ENCODE measurements at regions not wholly inside any gene's neighbourhood (a gene's known extent, or its start where the extent isn't known, plus 50 kb on each side); places are given as distances from the start of the nearest gene placed in this dataset.

- WGBS, 2 donors (ENCODE audit: extremely low coverage in 2 of 2, insufficient read length in 2 of 2, insufficient replicate concordance in 1 of 2) = 100% methylated on average over 2 of the region's 5 CpGs
- Histone ChIP-seq H2AK5ac (ENCODE audit: low read depth, low read length) (no peak overlapping the region), H3K27me3 (ENCODE audit: control insufficient read depth in 3 of 3, insufficient read depth in 3 of 3, low read depth in 1 of 3, low read length in 3 of 3) (no peaks in the 10 kb centered on the region), H3K36me3 (replicated peaks in 1 of 2; ENCODE audit: control insufficient read depth in 2 of 2, insufficient read depth in 2 of 2, low read length in 2 of 2) (no peaks in the 10 kb centered on the region), H3K79me1 (ENCODE audit: low read depth, low read length) (no peaks in the 10 kb centered on the region), H3K9me3 (replicated peaks in 1 of 2; ENCODE audit: control insufficient read depth in 2 of 2, insufficient read depth in 1 of 2, low read depth in 1 of 2, low read length in 2 of 2) (peaks cover 2 to 11% of the 10 kb centered on the region in 2 donors), H2BK120ac (ENCODE audit: low read depth, low read length) (no peak overlapping the region), H3K4me2 (ENCODE audit: insufficient read depth, low read length, poor library complexity, severe bottlenecking) (no peak overlapping the region), H2AFZ (ENCODE audit: low read length) (no peak overlapping the region), H2BK5ac (ENCODE audit: low read length) (no peak overlapping the region), H3K18ac (ENCODE audit: low read length) (no peak overlapping the region), H3K4me1 (ENCODE audit: control insufficient read depth in 2 of 2, insufficient read depth in 1 of 2, low read depth in 1 of 2, low read length in 2 of 2) (peaks cover 0 to 5% of the 10 kb centered on the region in 2 donors), H4K8ac (ENCODE audit: low read depth, low read length) (no peak overlapping the region), H2BK12ac (ENCODE audit: low read length) (no peak overlapping the region), H3K27ac (replicated peaks; ENCODE audit: low read length) (no peak overlapping the region), H3K23ac (ENCODE audit: low read depth, low read length, poor library complexity) (no peak overlapping the region), H3K9ac (ENCODE audit: low read depth, low read length, poor library complexity) (no peak overlapping the region), H3K4ac (ENCODE audit: low read length) (no peak overlapping the region), H3K14ac (ENCODE audit: low read length) (no peak overlapping the region), H4K91ac (ENCODE audit: low read depth, low read length, poor library complexity) (no peak overlapping the region), H3K4me3 (ENCODE audit: low read length in 2 of 2) (no peak overlapping the region), H2BK15ac (ENCODE audit: low read length) (no peak overlapping the region)
- no peak for DNase-seq (ENCODE audit: low spot score)
These were observed 212.8 kb upstream of the NCKAP5 start for GRCh38 chr2:133780997-133781513.

DNA sequence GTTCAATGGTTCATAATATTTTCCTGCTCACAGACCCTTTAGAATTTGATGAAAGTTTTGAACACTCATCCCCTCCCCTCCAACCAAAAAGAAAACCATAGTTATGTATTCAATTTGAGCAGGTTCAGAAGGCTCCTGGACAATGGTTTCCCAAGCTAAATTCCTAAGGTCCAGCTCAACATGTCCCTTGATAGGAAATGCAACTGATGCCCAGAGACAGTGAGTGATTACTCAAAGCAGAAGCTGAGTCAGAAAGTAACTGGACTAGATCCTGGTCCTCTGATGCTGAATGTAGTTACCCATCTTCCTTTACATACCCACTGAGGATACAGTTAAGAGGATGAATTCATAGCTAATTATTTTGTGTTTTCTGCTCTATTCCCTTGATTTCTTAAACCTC, 218.9 kb upstream of the NCKAP5 start:
- Histone ChIP-seq H3K18ac (ENCODE audit: low read length) (no peak overlapping the region), H3K4me2 (ENCODE audit: insufficient read depth, low read length, poor library complexity, severe bottlenecking) (no peak overlapping the region), H3K27me3 (ENCODE audit: control insufficient read depth in 3 of 3, insufficient read depth in 3 of 3, low read depth in 1 of 3, low read length in 3 of 3) (no peaks in the 10 kb centered on the region), H3K4me1 (ENCODE audit: control insufficient read depth in 2 of 2, insufficient read depth in 1 of 2, low read depth in 1 of 2, low read length in 2 of 2) (no peaks in the 10 kb centered on the region), H4K8ac (ENCODE audit: low read depth, low read length) (no peak overlapping the region), H2BK120ac (ENCODE audit: low read depth, low read length) (no peak overlapping the region), H3K9me3 (replicated peaks in 1 of 2; ENCODE audit: control insufficient read depth in 2 of 2, insufficient read depth in 1 of 2, low read depth in 1 of 2, low read length in 2 of 2) (peaks cover 0 to 18% of the 10 kb centered on the region in 2 donors), H3K14ac (ENCODE audit: low read length) (no peak overlapping the region), H3K27ac (replicated peaks; ENCODE audit: low read length) (no peak overlapping the region), H3K4me3 (ENCODE audit: low read length in 2 of 2) (no peak overlapping the region), H3K9ac (ENCODE audit: low read depth, low read length, poor library complexity) (no peak overlapping the region), H3K36me3 (replicated peaks in 1 of 2; ENCODE audit: control insufficient read depth in 2 of 2, insufficient read depth in 2 of 2, low read length in 2 of 2) (no peaks in the 10 kb centered on the region), H2BK5ac (ENCODE audit: low read length) (no peak overlapping the region), H2AK5ac (ENCODE audit: low read depth, low read length) (no peak overlapping the region), H4K91ac (ENCODE audit: low read depth, low read length, poor library complexity) (no peak overlapping the region), H3K23ac (ENCODE audit: low read depth, low read length, poor library complexity) (no peak overlapping the region), H2BK12ac (ENCODE audit: low read length) (no peak overlapping the region), H2AFZ (ENCODE audit: low read length) (no peak overlapping the region), H2BK15ac (ENCODE audit: low read length) (no peak overlapping the region), H3K4ac (ENCODE audit: low read length) (no peak overlapping the region), H3K79me1 (ENCODE audit: low read depth, low read length) (no peaks in the 10 kb centered on the region)
- DNase-seq (ENCODE audit: low spot score) = no peak

DNA sequence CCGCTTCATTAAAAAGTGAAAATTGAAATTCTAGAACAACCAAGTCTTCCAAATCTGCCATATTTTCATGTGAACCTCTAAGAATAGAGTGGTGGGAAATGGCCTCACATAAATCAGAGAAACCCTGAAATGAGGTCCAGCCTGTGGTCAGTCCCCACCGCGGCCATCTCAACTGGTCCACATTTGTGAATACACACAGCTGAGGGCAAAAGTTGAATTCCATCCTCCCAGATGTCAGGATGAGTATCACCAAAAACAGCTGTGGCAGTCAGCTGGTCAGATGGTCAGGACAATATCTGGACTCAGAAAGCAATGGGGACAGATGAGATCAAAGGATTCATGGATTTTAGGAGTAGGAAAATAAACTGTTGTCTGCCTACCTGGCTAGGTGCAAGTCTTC, 219.4 kb upstream of the NCKAP5 start:
- H3K9ac ChIP-seq (ENCODE audit: low read depth, low read length, poor library complexity) = no peak overlapping the region
- H2BK15ac ChIP-seq (ENCODE audit: low read length) = no peak overlapping the region
- H3K9me3 ChIP-seq (replicated peaks in 1 of 2; ENCODE audit: control insufficient read depth in 2 of 2, insufficient read depth in 1 of 2, low read depth in 1 of 2, low read length in 2 of 2) = peaks cover 0 to 17% of the 10 kb centered on the region in 2 donors
- H3K18ac ChIP-seq (ENCODE audit: low read length) = no peak overlapping the region
- H3K14ac ChIP-seq (ENCODE audit: low read length) = no peak overlapping the region
- DNase-seq (ENCODE audit: low spot score) = no peak
- H3K4ac ChIP-seq (ENCODE audit: low read length) = no peak overlapping the region
- no peaks in the 10 kb centered on the region for H3K79me1 ChIP-seq (ENCODE audit: low read depth, low read length)
- H4K8ac ChIP-seq (ENCODE audit: low read depth, low read length) = no peak overlapping the region
- H3K27ac ChIP-seq (replicated peaks; ENCODE audit: low read length) = no peak overlapping the region
- no peak overlapping the region for H3K4me2 ChIP-seq (ENCODE audit: insufficient read depth, low read length, poor library complexity, severe bottlenecking)
- H3K23ac ChIP-seq (ENCODE audit: low read depth, low read length, poor library complexity) = no peak overlapping the region
- no peak overlapping the region for H2BK5ac ChIP-seq (ENCODE audit: low read length)
- H2BK120ac ChIP-seq (ENCODE audit: low read depth, low read length) = no peak overlapping the region
- no peak overlapping the region for H3K4me3 ChIP-seq (ENCODE audit: low read length in 2 of 2)
- no peaks in the 10 kb centered on the region for H3K4me1 ChIP-seq (ENCODE audit: control insufficient read depth in 2 of 2, insufficient read depth in 1 of 2, low read depth in 1 of 2, low read length in 2 of 2)
- WGBS, 2 donors (ENCODE audit: extremely low coverage in 2 of 2, insufficient read length in 2 of 2, insufficient replicate concordance in 1 of 2) = no CpG with 5 or more reads among the region's 3 CpGs
- H2AFZ ChIP-seq (ENCODE audit: low read length) = no peak overlapping the region
- H2AK5ac ChIP-seq (ENCODE audit: low read depth, low read length) = no peak overlapping the region
- H3K27me3 ChIP-seq (ENCODE audit: control insufficient read depth in 3 of 3, insufficient read depth in 3 of 3, low read depth in 1 of 3, low read length in 3 of 3) = no peaks in the 10 kb centered on the region
- H4K91ac ChIP-seq (ENCODE audit: low read depth, low read length, poor library complexity) = no peak overlapping the region
- H2BK12ac ChIP-seq (ENCODE audit: low read length) = no peak overlapping the region
- H3K36me3 ChIP-seq (replicated peaks in 1 of 2; ENCODE audit: control insufficient read depth in 2 of 2, insufficient read depth in 2 of 2, low read length in 2 of 2) = no peaks in the 10 kb centered on the region

DNA sequence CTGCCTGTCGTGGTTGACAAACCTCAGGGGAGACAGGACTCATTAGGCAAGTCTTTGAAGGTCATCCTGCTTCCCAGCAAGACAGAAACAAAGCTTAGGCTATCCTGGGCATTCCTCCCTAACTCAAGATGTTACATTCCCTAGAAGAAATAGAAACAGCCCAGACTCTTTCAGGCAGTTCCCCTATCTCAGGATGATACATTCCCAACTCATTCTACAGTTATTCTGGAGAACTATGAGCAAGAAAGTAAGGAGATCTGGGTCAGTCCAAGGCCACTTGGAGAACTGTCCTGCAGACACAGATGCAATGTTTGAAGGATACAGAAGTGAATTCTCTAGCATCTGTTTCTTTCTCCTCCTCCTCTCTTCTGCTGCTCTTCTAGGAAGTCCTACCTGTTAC, 220.1 kb upstream of the NCKAP5 start:
- Histone ChIP-seq H2BK15ac (ENCODE audit: low read length) (no peak overlapping the region), H3K36me3 (replicated peaks in 1 of 2; ENCODE audit: control insufficient read depth in 2 of 2, insufficient read depth in 2 of 2, low read length in 2 of 2) (no peaks in the 10 kb centered on the region), H2BK5ac (ENCODE audit: low read length) (no peak overlapping the region), H2BK120ac (ENCODE audit: low read depth, low read length) (no peak overlapping the region), H3K9me3 (replicated peaks in 1 of 2; ENCODE audit: control insufficient read depth in 2 of 2, insufficient read depth in 1 of 2, low read depth in 1 of 2, low read length in 2 of 2) (peaks cover 0 to 14% of the 10 kb centered on the region in 2 donors), H3K9ac (ENCODE audit: low read depth, low read length, poor library complexity) (no peak overlapping the region), H3K4me1 (ENCODE audit: control insufficient read depth in 2 of 2, insufficient read depth in 1 of 2, low read depth in 1 of 2, low read length in 2 of 2) (no peaks in the 10 kb centered on the region), H3K79me1 (ENCODE audit: low read depth, low read length) (no peaks in the 10 kb centered on the region), H4K8ac (ENCODE audit: low read depth, low read length) (no peak overlapping the region), H3K4me2 (ENCODE audit: insufficient read depth, low read length, poor library complexity, severe bottlenecking) (no peak overlapping the region), H3K27ac (replicated peaks; ENCODE audit: low read length) (no peak overlapping the region), H4K91ac (ENCODE audit: low read depth, low read length, poor library complexity) (no peak overlapping the region), H3K27me3 (ENCODE audit: control insufficient read depth in 3 of 3, insufficient read depth in 3 of 3, low read depth in 1 of 3, low read length in 3 of 3) (no peaks in the 10 kb centered on the region), H3K14ac (ENCODE audit: low read length) (no peak overlapping the region), H3K4ac (ENCODE audit: low read length) (no peak overlapping the region), H2AK5ac (ENCODE audit: low read depth, low read length) (no peak overlapping the region), H3K4me3 (ENCODE audit: low read length in 2 of 2) (no peak overlapping the region), H3K23ac (ENCODE audit: low read depth, low read length, poor library complexity) (no peak overlapping the region), H2AFZ (ENCODE audit: low read length) (peak overlapping the region; percentile 3), H2BK12ac (ENCODE audit: low read length) (no peak overlapping the region), H3K18ac (ENCODE audit: low read length) (no peak overlapping the region)
- WGBS, 2 donors (ENCODE audit: extremely low coverage in 2 of 2, insufficient read length in 2 of 2, insufficient replicate concordance in 1 of 2) = no CpG with 5 or more reads among the region's 1 CpG
- no peak for DNase-seq (ENCODE audit: low spot score)

All from neuronal stem cell (in vitro differentiated cells).